IMR-90 (cell line): ENCODE measurements at regions not wholly inside any gene's neighbourhood (a gene's known extent, or its start where the extent isn't known, plus 50 kb on each side); places are given as distances from the start of the nearest gene placed in this dataset.

Experiments used
- ATAC-seq: fragments of 200-7000 bp; cut with Tn5 transposase; 2 replicates; pipeline ENCODE4 v1.9.1; 2020; ENCODE audit warnings: low read depth, mild to moderate bottlenecking, moderate library complexity
- BruUV-seq: library from RNA; stranded (reverse); fragments of 400-500 nt; replicated peaks from 2 replicates; lab custom pipeline; 2021; lab: Mats Ljungman, UMichigan
- CTCF ChIA-PET: fragments of 300-600 bp; formaldehyde crosslinking; extraction: SDS; loops from one replicate; lab custom pipeline; 2021; ENCODE audit warnings: antibody characterized with exemption; lab: Yijun Ruan, JAX
- POLR2A ChIA-PET: fragments of 300-600 bp; sonication (Branson Sonifier 250); formaldehyde crosslinking; loops from one replicate; lab custom pipeline; 2022; ENCODE audit warnings: antibody characterized with exemption; ENCODE audit not compliant: unreplicated experiment; lab: Charles Lee
- DNase-seq: peaks from one replicate; pipeline ENCODE4 v3.0.0; 2013
- H2AFZ ChIP-seq: replicated peaks from 2 replicates; pipeline ENCODE3; 2013; ENCODE audit warnings: low read length, mild to moderate bottlenecking; ENCODE audit not compliant: poor library complexity
- H2AK5ac ChIP-seq: 2 replicates; pipeline ENCODE4 v1.6.1; 2013; ENCODE audit warnings: low read depth, low read length, inconsistent platforms
- H2AK9ac ChIP-seq: replicated peaks from 2 replicates; pipeline ENCODE3; 2013; ENCODE audit warnings: mild to moderate bottlenecking, low read depth, low read length, moderate library complexity; ENCODE audit not compliant: poor library complexity
- H2BK120ac ChIP-seq: 2 replicates; pipeline ENCODE4 v1.6.1; 2013; ENCODE audit warnings: low read depth, low read length, inconsistent platforms
- H2BK15ac ChIP-seq: 3 replicates; pipeline ENCODE4 v1.6.1; 2013; ENCODE audit warnings: low read depth, low read length, inconsistent platforms
- H2BK20ac ChIP-seq: 2 replicates; pipeline ENCODE4 v1.6.1; 2013; ENCODE audit warnings: low read depth, mild to moderate bottlenecking, inconsistent platforms, low read length, moderate library complexity
- H2BK5ac ChIP-seq: 2 replicates; pipeline ENCODE4 v1.6.1; 2013; ENCODE audit warnings: mild to moderate bottlenecking, low read depth, low read length, inconsistent platforms; ENCODE audit not compliant: poor library complexity, severe bottlenecking
- H3K14ac ChIP-seq: replicated peaks from 2 replicates; pipeline ENCODE4 v1.6.1; 2013; ENCODE audit warnings: low read depth, low read length, inconsistent platforms
- H3K18ac ChIP-seq: 2 replicates; pipeline ENCODE4 v1.6.1; 2013; ENCODE audit warnings: low read depth, low read length, control low read depth
- H3K23ac ChIP-seq: 2 replicates; pipeline ENCODE4 v1.6.1; 2013; ENCODE audit warnings: low read depth, low read length, inconsistent platforms
- H3K27ac ChIP-seq: 2 replicates; pipeline ENCODE4 v1.5.1; 2013; ENCODE audit warnings: mild to moderate bottlenecking, control low read depth, low read length; ENCODE audit not compliant: insufficient read depth
- H3K27me3 ChIP-seq: 2 replicates; pipeline ENCODE4 v1.6.1; 2013; ENCODE audit warnings: low read length; ENCODE audit not compliant: control insufficient read depth, insufficient read depth
- H3K36me3 ChIP-seq: 2 replicates; pipeline ENCODE4 v1.6.1; 2013; ENCODE audit warnings: low read length, mixed read lengths; ENCODE audit not compliant: control insufficient read depth, insufficient read depth
- H3K4ac ChIP-seq: 2 replicates; pipeline ENCODE4 v1.6.1; 2013; ENCODE audit warnings: low read depth, low read length, inconsistent platforms
- H3K4me1 ChIP-seq: 2 replicates; pipeline ENCODE4 v1.6.1; 2013; ENCODE audit warnings: low read length, mixed read lengths; ENCODE audit not compliant: control insufficient read depth, insufficient read depth
- H3K4me2 ChIP-seq: 2 replicates; pipeline ENCODE4 v1.6.1; 2013; ENCODE audit warnings: low read depth, mild to moderate bottlenecking, control low read depth, low read length, moderate library complexity
- H3K4me3 ChIP-seq: 2 replicates; pipeline ENCODE4 v1.5.1; 2013; ENCODE audit warnings: low read depth, mild to moderate bottlenecking, control low read depth, low read length, moderate library complexity; ENCODE audit not compliant: insufficient read depth
- H3K56ac ChIP-seq: 2 replicates; pipeline ENCODE4 v1.6.1; 2013; ENCODE audit warnings: low read length, inconsistent platforms; ENCODE audit not compliant: insufficient read depth; ENCODE audit errors: extremely low read depth
- H3K79me1 ChIP-seq, 2 experiments: 2 replicates each; pipeline ENCODE4 v1.6.1; 2013; ENCODE audit warnings: low read length in 2 of 2, inconsistent platforms in 1 of 2, low read depth in 1 of 2
- H3K9ac ChIP-seq: 2 replicates; pipeline ENCODE4 v1.6.1; 2013; ENCODE audit warnings: low read depth, low read length, control low read depth
- H3K9me1 ChIP-seq: 2 replicates; pipeline ENCODE4 v1.6.1; 2013; ENCODE audit warnings: low read length, inconsistent platforms; ENCODE audit not compliant: insufficient read depth
- H3K9me3 ChIP-seq: 2 replicates; pipeline ENCODE4 v1.6.1; 2013; ENCODE audit warnings: low read length; ENCODE audit not compliant: control insufficient read depth, insufficient read depth
- H4K20me1 ChIP-seq: 2 replicates; pipeline ENCODE4 v1.6.1; 2013; ENCODE audit warnings: low read length, inconsistent platforms; ENCODE audit not compliant: insufficient read depth
- H4K5ac ChIP-seq: 2 replicates; pipeline ENCODE4 v1.6.1; 2013; ENCODE audit warnings: mild to moderate bottlenecking, low read depth, low read length, control low read depth
- H4K8ac ChIP-seq, 2 experiments: 2 replicates each; pipeline ENCODE4 v1.6.1; 2013; ENCODE audit warnings: low read depth in 2 of 2, low read length in 2 of 2, control low read depth in 1 of 2, inconsistent platforms in 1 of 2
- H4K91ac ChIP-seq: 2 replicates; pipeline ENCODE4 v1.6.1; 2013; ENCODE audit warnings: low read depth, low read length, inconsistent platforms; ENCODE audit not compliant: insufficient read depth
- BHLHE40 ChIP-seq: fragments of 150-350 bp; IDR thresholded peaks from 2 replicates; pipeline ENCODE4 v1.6.1; 2016; ENCODE audit warnings: mild to moderate bottlenecking, low read depth, low read length
- CEBPB ChIP-seq: IDR thresholded peaks from 2 replicates; pipeline ENCODE4 v1.6.1; 2012; ENCODE audit warnings: low read depth, low read length, improper control_type of control experiment
- CHD1 ChIP-seq: IDR thresholded peaks from 2 replicates; pipeline ENCODE4 v1.6.1; 2012; ENCODE audit warnings: low read depth, low read length, improper control_type of control experiment
- CTCF ChIP-seq: conservative IDR thresholded peaks from 2 replicates; pipeline ENCODE4 v1.5.1; 2012; ENCODE audit warnings: mild to moderate bottlenecking, low read depth, low read length, improper control_type of control experiment
- ELK1 ChIP-seq: fragments of 150-350 bp; IDR thresholded peaks from 2 replicates; pipeline ENCODE4 v1.6.1; 2016; ENCODE audit warnings: low read depth, mild to moderate bottlenecking, low read length, moderate library complexity, borderline replicate concordance
- FOS ChIP-seq: fragments of 150-350 bp; IDR thresholded peaks from 2 replicates; pipeline ENCODE4 v1.6.1; 2016; ENCODE audit warnings: low read depth, low read length
- MAFK ChIP-seq: IDR thresholded peaks from 2 replicates; pipeline ENCODE4 v1.6.1; 2012; ENCODE audit warnings: low read depth, low read length, improper control_type of control experiment
- MAZ ChIP-seq: IDR thresholded peaks from 2 replicates; pipeline ENCODE4 v1.6.1; 2012; ENCODE audit warnings: low read depth, mild to moderate bottlenecking, low read length, improper control_type of control experiment, moderate library complexity, borderline replicate concordance
- MXI1 ChIP-seq: IDR thresholded peaks from 2 replicates; pipeline ENCODE4 v1.6.1; 2012; ENCODE audit warnings: low read depth, mild to moderate bottlenecking, low read length, moderate library complexity, borderline replicate concordance
- NFE2L2 ChIP-seq: fragments of 150-350 bp; IDR thresholded peaks from 2 replicates; pipeline ENCODE4 v1.6.1; 2016; ENCODE audit warnings: low read depth, mild to moderate bottlenecking, low read length
- POLR2A ChIP-seq: IDR thresholded peaks from 2 replicates; pipeline ENCODE4 v1.6.1; 2012; ENCODE audit warnings: mild to moderate bottlenecking, low read depth, low read length
- RAD21 ChIP-seq: IDR thresholded peaks from 2 replicates; pipeline ENCODE4 v1.6.1; 2012; ENCODE audit warnings: low read length, improper control_type of control experiment
- RCOR1 ChIP-seq: IDR thresholded peaks from 2 replicates; pipeline ENCODE4 v1.6.1; 2012; ENCODE audit warnings: mild to moderate bottlenecking, low read length, improper control_type of control experiment; ENCODE audit not compliant: insufficient replicate concordance
- RFX5 ChIP-seq: IDR thresholded peaks from 2 replicates; pipeline ENCODE4 v1.8.0; 2012; ENCODE audit warnings: low read depth, mild to moderate bottlenecking, low read length, moderate library complexity
- SMC3 ChIP-seq: fragments of 150-350 bp; IDR thresholded peaks from 2 replicates; pipeline ENCODE4 v1.6.1; 2016; ENCODE audit warnings: low read depth, mild to moderate bottlenecking, antibody characterized with exemption, low read length, moderate library complexity
- USF2 ChIP-seq: fragments of 150-350 bp; IDR thresholded peaks from 2 replicates; pipeline ENCODE4 v1.6.1; 2017; ENCODE audit warnings: mild to moderate bottlenecking, antibody characterized with exemption, low read length, low read depth
- WGBS, 2 experiments: methylation state at CpG; one replicate each; pipeline versions ENCODE4 v1.1.5 to v1.1.7; 2013; ENCODE audit warnings: missing lambda C conversion rate in 2 of 2; ENCODE audit not compliant: insufficient read length in 1 of 2; ENCODE audit errors: extremely low coverage in 2 of 2; 5-methylcytosine and 5-hydroxymethylcytosine counted together
- dilution Hi-C: fragments of 300-500 bp; cut with HindIII; formaldehyde crosslinking; loops from one replicate; pipeline ENCODE4 v1.14.3; 2018; ENCODE audit warnings: low sequenced_read_pairs; ENCODE audit not compliant: unreplicated experiment
- in situ Hi-C: fragments of 300-500 bp; cut with MboI; formaldehyde crosslinking; loops from 3 replicates; pipeline ENCODE4 v1.14.3; 2019; ENCODE audit warnings: low sequenced_read_pairs, inconsistent platforms, mixed read lengths
- intact Hi-C: fragments of 100-400 bp; cut with micrococcal nuclease; formaldehyde crosslinking; loops from 2 replicates; pipeline ENCODE4 v1.10.0; 2022

GRCh38 chr5:74164725-74165235, 475.7 kb downstream of the ENC1 start:
- no peak overlapping the region for H3K14ac ChIP-seq
- H3K18ac ChIP-seq, result no peak overlapping the region
- no peak overlapping the region for H2AK9ac ChIP-seq
- no peak overlapping the region for H3K4me3 ChIP-seq
- H4K8ac ChIP-seq, result no peak overlapping the region
- no CpG with 5 or more reads among the region's 3 CpGs for WGBS, 2 experiments
- H2AFZ ChIP-seq, result no peak overlapping the region
- H2BK15ac ChIP-seq, result no peak overlapping the region
- H3K9me1 ChIP-seq, result peaks cover 6% of the 10 kb centered on the region
- H4K91ac ChIP-seq, result no peak overlapping the region
- TF ChIP-seq FOS, result no peak
- no peak for TF ChIP-seq MXI1
- TF ChIP-seq USF2, result no peak
- TF ChIP-seq MAFK, result no peak
- no peak for TF ChIP-seq ELK1
- no peak for TF ChIP-seq MAZ
- TF ChIP-seq NFE2L2, result no peak
- no peak for TF ChIP-seq POLR2A
- no peak for TF ChIP-seq BHLHE40
- no peak for TF ChIP-seq RFX5
- no peak for TF ChIP-seq RAD21
- TF ChIP-seq CHD1, result no peak
- no peak for TF ChIP-seq RCOR1
- TF ChIP-seq CEBPB, result no peak
- no peak for TF ChIP-seq CTCF
- TF ChIP-seq SMC3, result no peak
- no peaks in the 10 kb centered on the region for H3K36me3 ChIP-seq
- CTCF ChIA-PET, result no interaction called here
- H3K79me1 ChIP-seq, result no peaks in the 10 kb centered on the region
- no peak overlapping the region for H2BK20ac ChIP-seq
- H4K20me1 ChIP-seq, result no peaks in the 10 kb centered on the region
- BruUV-seq, result no TSS peak
- ATAC-seq (no peak), DNase-seq (no peak)
- no peak overlapping the region for H4K5ac ChIP-seq
- no peaks in the 10 kb centered on the region for H3K9me3 ChIP-seq
- dilution Hi-C loops, result no loop called here
- H3K4me1 ChIP-seq, result peaks cover 3% of the 10 kb centered on the region
- H2BK120ac ChIP-seq, result no peak overlapping the region
- no peak overlapping the region for H3K56ac ChIP-seq
- no peak overlapping the region for H3K27ac ChIP-seq
- H3K4me2 ChIP-seq, result no peak overlapping the region
- H2AK5ac ChIP-seq, result no peak overlapping the region
- H3K4ac ChIP-seq, result no peak overlapping the region
- no peaks in the 10 kb centered on the region for H3K27me3 ChIP-seq
- in situ Hi-C loops, result no loop called here
- POLR2A ChIA-PET, result no interaction called here
- no peak overlapping the region for H2BK5ac ChIP-seq
- no peak overlapping the region for H3K9ac ChIP-seq
- H3K23ac ChIP-seq, result no peak overlapping the region
- intact Hi-C loops, result no loop called here
